ENCODE measurements at regions not wholly inside any gene's neighbourhood (a gene's known extent, or its start where the extent isn't known, plus 50 kb on each side); places are given as distances from the start of the nearest gene placed in this dataset.

DNA sequence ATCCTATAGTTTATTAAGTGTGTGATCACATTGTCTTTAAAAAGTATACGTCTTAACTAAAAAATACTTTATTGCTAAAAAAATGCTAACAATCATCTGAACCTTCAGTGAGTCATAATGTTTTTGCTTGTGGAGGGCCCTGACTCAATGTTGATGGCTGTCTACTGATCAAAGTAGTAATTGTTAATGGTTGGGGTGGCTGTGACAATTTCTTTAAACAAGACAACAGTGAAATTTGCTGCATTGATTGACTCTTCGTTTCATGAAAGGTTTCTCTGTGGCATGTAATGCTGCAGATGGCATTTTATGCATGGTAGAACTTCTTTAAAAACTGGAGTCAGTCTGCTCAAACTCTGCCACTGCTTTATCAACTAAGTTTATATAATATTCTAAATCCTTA, 101.4 kb upstream of the IL15 start:
- H3K27me3 ChIP-seq: no peaks in the 10 kb centered on the region
- no peak for DNase-seq (ENCODE audit: extremely low spot score)
- TF ChIP-seq EP300 (IDR thresholded peaks at IDR 0.05) (no peak), CTCF (IDR thresholded peaks at IDR 0.05) (no peak), POLR2A (IDR thresholded peaks at IDR 0.05; ENCODE audit: low read depth) (no peak), POLR2AphosphoS5 (IDR thresholded peaks at IDR 0.05) (no peak)
- H3K9me3 ChIP-seq: peaks cover 0 to 26% (median 10%) of the 10 kb centered on the region in 4 donors
- H3K4me1 ChIP-seq: no peaks in the 10 kb centered on the region
- no peak overlapping the region for H3K27ac ChIP-seq (replicated peaks in 1 of 4)
- H3K36me3 ChIP-seq: no peaks in the 10 kb centered on the region
- 92% methylated on average over 2 of the region's 2 CpGs for WGBS
- intact Hi-C loops (cut with DNase I): no loop called here
- no peak overlapping the region for H3K4me3 ChIP-seq

DNA sequence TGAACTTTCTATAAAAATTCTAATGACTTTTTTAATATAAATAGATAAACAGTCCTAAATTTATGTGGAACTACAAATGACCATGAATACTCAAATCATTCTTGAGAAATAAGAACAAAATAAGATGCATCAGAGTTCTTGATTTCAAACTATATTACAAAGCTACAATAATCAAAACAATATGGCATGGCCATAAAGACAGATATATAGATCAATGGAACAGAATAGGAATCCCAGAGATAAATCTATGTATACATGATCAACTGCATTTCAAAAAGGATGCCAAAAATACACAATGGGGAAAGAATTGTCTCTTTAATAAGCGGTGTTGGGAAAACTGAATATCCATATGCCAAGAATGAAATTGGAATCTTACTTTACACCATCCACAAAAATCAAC, 98.4 kb upstream of the IL15 start:
- DNase-seq (ENCODE audit: extremely low spot score): no peak
- Histone ChIP-seq H3K27me3 (no peaks in the 10 kb centered on the region), H3K4me3 (no peak overlapping the region), H3K36me3 (no peaks in the 10 kb centered on the region), H3K9me3 (peaks cover 0 to 26% (median 10%) of the 10 kb centered on the region in 4 donors), H3K4me1 (no peaks in the 10 kb centered on the region), H3K27ac (replicated peaks in 1 of 4) (no peak overlapping the region)
- WGBS: 97% methylated on average over 1 of the region's 1 CpG
- TF ChIP-seq POLR2A (IDR thresholded peaks at IDR 0.05; ENCODE audit: low read depth) (no peak), CTCF (IDR thresholded peaks at IDR 0.05) (no peak), POLR2AphosphoS5 (IDR thresholded peaks at IDR 0.05) (no peak)
- intact Hi-C loops (cut with DNase I): no loop called here

GRCh38 chr4:141540643-141541042, 95.7 kb upstream of the IL15 start:
- Histone ChIP-seq H3K36me3 (no peaks in the 10 kb centered on the region), H3K4me3 (no peak overlapping the region), H3K4me1 (no peaks in the 10 kb centered on the region), H3K27me3 (no peaks in the 10 kb centered on the region), H3K9me3 (peaks cover 0 to 20% (median 10%) of the 10 kb centered on the region in 4 donors), H3K27ac (replicated peaks in 1 of 4) (no peak overlapping the region)
- no peak for TF ChIP-seq CTCF (IDR thresholded peaks at IDR 0.05)
- TF ChIP-seq POLR2A (IDR thresholded peaks at IDR 0.05; ENCODE audit: low read depth): no peak
- no peak for TF ChIP-seq EP300 (IDR thresholded peaks at IDR 0.05)
- no peak for TF ChIP-seq POLR2AphosphoS5 (IDR thresholded peaks at IDR 0.05)
- intact Hi-C loops (cut with DNase I): no loop called here
- WGBS: 79% methylated on average over 2 of the region's 2 CpGs
- no peak for DNase-seq (ENCODE audit: extremely low spot score)

GRCh38 chr4:141541851-141542250, 94.5 kb upstream of the IL15 start:
- Histone ChIP-seq H3K27me3 (no peaks in the 10 kb centered on the region), H3K9me3 (peaks cover 0 to 16% (median 10%) of the 10 kb centered on the region in 4 donors), H3K4me1 (no peaks in the 10 kb centered on the region), H3K36me3 (no peaks in the 10 kb centered on the region), H3K4me3 (no peak overlapping the region), H3K27ac (replicated peaks in 1 of 4) (no peak overlapping the region)
- intact Hi-C loops (cut with DNase I): no loop called here
- no peak for TF ChIP-seq POLR2A (IDR thresholded peaks at IDR 0.05; ENCODE audit: low read depth)
- no peak for TF ChIP-seq POLR2AphosphoS5 (IDR thresholded peaks at IDR 0.05)
- TF ChIP-seq EP300 (IDR thresholded peaks at IDR 0.05): no peak
- TF ChIP-seq CTCF (IDR thresholded peaks at IDR 0.05): no peak
- 90% methylated on average over 2 of the region's 2 CpGs for WGBS
- no peak for DNase-seq (ENCODE audit: extremely low spot score)

- DNase-seq (ENCODE audit: extremely low spot score): no peak
- TF ChIP-seq POLR2A (IDR thresholded peaks at IDR 0.05; ENCODE audit: low read depth) (no peak), EP300 (IDR thresholded peaks at IDR 0.05) (no peak), CTCF (IDR thresholded peaks at IDR 0.05) (no peak), POLR2AphosphoS5 (IDR thresholded peaks at IDR 0.05) (no peak)
- H3K36me3 ChIP-seq: no peaks in the 10 kb centered on the region
- H3K4me3 ChIP-seq: no peak overlapping the region
- peaks cover 0 to 6% (median 4%) of the 10 kb centered on the region in 4 donors for H3K9me3 ChIP-seq
- H3K4me1 ChIP-seq: no peaks in the 10 kb centered on the region
- intact Hi-C loops (cut with DNase I): no loop called here
- no peaks in the 10 kb centered on the region for H3K27me3 ChIP-seq
- 97% methylated on average over 1 of the region's 1 CpG for WGBS
- H3K27ac ChIP-seq (replicated peaks in 1 of 4): no peak overlapping the region
These were observed 93.2 kb upstream of the IL15 start for GRCh38 chr4:141543176-141543575.
